CD1c-positive myeloid dendritic cell (primary cell): ENCODE measurements at regions not wholly inside any gene's neighbourhood (a gene's known extent, or its start where the extent isn't known, plus 50 kb on each side); places are given as distances from the start of the nearest gene placed in this dataset.

Source experiments
- DNase-seq: peaks from one replicate; pipeline ENCODE4 v3.0.0-alpha.2; 2016; ENCODE audit errors: extremely low spot score

DNA sequence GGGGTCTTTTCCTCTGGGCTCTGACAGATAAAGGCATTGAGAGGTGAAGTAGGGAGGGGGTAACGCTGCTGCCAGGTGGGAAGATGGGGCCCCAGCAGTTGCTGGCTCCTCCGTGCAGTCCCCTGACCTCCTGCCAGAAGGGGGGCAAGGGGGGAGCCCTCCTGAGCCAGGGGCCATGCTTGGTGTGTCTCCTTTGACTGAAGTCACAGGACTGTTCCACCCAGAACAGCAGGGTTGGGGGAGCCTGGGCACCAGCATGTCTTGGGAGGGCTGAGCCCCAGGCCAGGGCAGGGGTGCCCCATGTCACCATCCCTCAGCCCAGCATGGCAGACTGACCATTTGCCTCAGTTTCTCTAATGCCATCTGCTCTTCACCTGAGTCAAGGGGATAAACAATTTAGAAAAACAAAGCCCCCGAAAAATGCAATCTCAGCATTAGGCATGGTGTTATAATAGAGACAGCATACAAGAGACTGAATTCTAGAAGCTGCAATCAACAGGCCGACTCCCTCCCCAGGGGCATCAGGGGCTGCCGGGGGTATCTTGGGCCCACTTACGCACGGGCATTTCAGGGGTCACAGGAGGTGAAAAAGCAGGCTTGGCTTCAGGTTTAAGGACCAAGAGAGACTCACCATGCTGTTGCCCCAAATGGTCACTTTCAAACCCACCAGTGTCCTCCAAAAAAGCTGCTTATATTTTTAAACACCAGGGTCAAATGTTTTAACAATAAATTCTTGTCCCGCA, 108.6 kb upstream of the GPR26 start:
- DNase-seq = no peak

DNA sequence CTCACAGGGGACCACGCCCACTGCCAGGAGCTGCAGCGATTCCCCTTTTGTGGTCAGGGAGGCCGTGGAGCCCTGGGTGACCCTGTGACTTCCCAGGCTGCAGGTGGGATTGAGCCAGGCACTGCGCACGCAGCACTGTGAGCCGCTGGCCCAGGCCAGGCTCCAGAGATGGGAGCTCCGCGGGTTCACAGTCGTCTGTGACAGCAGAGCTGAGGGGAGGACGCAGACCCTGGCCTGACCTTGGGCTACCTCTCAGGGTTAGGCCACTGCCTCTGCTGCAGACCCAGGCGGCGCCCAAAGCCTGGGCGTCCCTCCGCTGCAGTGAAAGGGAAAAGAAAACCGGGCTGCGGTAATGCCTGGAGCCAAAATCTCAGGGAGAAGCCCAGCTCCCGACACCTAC, 107.5 kb upstream of the GPR26 start:
- no peak for DNase-seq

DNA sequence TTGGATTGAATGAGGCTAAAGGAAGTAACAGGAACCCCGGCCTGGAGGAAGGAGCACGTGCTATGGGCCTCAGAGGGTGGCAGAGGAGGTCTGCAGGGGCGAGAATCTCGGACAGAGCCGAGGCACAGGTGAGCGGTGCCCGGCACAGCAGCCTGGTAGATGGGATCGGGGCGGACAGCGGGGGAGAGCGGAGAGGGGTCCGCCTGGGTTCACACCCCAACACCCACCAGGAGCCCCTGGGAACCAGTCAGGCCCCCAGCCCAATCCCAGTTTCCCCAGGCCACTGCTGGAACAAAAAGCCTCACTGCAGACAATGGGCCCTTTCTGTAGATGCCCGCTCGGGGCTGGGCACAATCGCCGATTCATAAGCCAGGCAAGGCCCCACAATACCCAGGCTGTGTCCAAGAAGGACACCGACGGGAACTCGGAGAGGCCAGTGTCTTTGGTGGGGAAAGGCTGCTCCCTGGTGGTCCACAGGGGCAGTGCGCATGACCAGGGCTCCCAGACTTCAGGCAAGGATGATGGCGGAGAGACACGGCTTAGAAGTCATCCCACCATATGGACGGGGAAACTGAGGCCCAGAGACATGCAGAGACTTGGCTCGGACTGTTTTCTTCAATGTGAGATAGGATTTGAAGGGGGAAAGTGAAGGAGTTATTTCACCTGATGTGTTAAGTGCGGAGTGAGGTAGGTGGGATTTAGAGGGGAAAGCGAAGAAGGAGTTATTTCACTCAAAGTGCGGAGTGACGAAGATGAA, 106.9 kb upstream of the GPR26 start:
- DNase-seq = peak; percentile 76

DNA sequence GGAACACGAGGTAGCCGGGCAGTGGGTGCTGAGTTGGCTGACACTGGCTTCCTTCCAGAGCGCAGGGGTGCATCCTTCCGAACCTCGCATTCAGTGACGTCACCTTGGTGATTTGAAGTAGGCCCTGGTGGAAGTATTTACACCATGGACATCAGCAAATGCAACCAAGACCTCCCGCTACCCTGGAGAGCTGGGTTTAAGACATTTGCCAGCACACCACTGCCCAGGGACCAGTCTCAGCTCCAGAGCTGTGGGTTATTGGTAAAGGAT, 106.4 kb upstream of the GPR26 start:
- DNase-seq = no peak

DNA sequence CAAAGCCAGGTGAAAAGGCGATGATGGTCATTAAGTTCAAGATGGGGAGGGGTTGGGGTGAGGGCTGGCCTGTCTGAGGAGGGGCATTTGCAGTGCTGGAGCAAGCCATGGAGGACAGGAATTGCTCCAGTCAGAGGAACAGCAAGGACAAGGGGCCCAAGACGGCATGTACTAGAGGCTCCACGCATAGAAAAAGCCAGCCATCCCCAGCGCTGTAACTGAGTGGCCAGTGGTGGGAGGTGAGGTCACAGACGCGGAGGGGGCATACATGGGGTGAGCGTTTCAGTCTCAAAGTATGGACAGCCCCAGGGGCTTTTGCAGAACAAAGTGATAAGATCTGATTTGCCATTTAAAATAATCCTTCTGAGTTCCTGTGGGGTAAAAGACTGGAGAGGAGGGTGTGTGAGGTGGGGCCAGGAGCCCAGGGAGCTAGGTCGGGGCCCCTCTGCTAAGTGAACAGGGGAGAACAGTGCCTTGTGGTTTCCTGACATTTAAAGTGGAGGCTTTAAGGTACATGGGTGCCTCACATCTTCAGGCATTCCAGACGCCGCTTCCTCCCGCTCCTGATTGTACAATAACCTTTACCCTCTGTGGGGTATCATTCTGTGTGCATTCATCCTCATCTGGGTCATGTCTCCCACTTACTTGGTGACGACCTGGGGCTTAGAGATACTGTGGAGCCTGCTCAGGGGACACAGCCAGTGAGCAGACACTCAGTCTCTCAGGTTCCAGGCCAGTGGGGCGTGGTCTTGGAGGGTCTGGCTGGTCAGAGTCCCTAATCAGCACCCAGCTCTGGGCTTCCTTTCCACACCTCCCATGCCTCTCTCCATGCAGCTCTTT, 105.6 kb upstream of the GPR26 start:
- DNase-seq = no peak

DNA sequence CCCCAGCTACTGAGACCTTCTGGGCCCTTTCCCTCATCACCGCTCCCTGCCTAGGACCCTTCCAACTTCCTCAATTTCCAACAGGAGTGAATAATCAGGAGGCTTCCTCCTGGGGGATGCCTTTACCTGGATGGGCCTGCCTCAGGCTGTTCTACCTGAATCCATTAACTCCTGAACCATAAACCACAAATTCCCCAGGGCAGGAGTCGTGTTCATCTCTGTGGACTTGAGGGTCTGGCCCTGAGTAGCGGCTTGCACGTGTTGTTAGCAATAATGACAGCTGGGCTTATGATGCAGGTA, 105.1 kb upstream of the GPR26 start:
- no peak for DNase-seq

DNA sequence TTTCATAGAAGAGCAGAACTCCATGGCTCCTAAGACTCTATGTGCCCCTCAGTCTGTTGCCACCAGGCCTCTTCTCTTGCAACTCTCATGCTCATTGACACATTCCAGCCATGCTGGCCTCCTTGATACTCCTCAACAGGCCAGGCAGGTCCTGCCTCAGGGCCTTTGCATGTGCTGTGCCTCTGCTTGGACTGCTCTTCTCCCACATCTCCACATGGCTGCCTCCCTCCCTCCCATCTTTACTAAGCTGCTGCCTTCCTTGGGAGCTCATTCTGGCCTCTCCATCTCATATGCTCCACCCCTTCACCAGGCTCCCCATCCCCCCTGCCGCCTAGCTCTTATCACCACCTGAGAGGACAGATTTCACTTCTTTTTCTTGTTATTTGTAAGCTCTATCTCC, 103.8 kb upstream of the GPR26 start:
- DNase-seq = no peak

DNA sequence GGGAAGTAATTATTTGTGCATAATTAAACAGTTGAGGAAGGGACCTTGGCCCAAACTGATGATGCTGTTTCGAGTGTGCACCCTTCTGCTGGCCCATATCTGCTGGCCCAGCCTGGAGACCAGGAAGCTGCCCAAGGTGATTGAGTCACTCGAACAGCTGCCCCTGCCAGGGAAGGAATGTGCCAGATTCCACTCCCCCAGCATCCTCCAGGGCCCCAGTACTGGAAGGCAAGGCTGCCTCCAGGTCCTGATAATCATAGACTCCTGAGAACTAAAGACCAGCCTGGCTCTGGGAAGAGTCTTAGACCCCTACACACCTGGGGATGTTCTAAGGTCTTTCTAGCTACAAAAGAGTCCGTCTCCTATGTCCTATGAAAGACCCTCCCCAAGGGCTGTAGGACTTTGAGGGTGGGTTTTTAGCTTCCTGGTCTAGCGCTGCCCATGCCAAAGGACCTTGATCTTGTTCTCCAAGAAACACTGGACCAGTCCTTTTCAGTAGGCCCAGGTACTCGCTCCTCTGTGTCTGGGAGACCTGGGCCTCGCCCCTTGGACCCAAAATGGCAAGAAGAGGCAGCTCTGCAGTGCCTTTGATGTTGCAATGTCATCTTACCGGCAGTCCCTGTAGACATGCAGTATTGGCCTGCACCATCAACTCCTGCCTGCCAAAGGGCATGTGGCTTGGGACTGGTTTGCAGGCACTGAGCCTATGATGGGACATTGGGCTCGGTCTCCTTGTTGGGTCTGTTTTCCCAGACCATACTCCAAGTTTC, 103.2 kb upstream of the GPR26 start:
- no peak for DNase-seq

DNA sequence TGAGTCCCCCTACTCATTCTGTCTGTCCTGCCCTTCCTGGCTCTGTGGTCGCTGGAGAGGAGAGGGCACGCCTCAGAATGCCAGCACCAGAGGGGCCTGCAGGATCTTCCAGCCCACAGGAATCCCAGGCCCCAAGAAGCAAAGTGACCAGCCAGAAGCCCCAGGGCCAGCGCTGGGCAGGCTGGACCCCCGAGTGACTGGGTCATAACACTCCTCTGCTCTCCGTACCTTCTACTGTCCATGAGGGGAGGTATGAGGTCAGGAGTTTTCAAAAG, 102.6 kb upstream of the GPR26 start:
- no peak for DNase-seq

DNA sequence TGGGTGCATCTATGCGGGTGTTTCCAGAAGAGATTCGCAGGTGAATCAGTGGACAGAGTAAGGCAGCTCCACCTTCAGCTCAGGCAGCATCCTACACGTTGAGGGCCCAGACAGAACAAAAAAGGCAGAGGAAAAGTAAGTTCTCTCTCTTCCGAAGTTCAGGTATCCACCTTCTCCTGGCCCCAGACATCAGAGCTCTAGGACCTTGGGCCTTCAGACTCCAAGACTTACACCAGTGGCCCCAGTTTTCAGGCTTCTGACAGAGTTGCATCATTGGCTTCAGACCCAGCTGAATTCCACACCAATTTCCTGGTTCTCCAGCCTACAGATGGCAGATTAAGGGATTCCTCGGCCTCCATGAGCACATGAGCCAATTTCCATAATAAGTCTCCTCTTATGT, 102.2 kb upstream of the GPR26 start:
- no peak for DNase-seq

DNA sequence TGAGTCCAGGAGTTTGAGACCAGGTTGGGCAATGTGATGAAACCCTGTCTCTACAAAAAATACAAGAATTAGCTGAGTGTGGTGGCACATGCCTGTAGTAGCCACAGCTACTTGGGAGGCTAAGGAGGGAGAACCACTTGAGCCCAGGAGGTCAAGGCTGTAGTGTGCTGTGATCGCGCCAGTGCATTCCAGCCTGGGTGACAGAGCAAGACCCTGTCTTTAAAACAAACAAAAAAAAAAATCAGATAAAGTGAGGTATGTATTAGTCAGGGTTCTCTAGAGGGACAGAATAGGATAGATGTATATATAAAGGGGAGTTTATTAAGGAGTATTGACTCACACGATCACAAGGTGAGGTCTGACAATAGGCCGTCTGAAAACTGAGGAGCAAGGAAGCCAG, 101.5 kb upstream of the GPR26 start:
- no peak for DNase-seq

DNA sequence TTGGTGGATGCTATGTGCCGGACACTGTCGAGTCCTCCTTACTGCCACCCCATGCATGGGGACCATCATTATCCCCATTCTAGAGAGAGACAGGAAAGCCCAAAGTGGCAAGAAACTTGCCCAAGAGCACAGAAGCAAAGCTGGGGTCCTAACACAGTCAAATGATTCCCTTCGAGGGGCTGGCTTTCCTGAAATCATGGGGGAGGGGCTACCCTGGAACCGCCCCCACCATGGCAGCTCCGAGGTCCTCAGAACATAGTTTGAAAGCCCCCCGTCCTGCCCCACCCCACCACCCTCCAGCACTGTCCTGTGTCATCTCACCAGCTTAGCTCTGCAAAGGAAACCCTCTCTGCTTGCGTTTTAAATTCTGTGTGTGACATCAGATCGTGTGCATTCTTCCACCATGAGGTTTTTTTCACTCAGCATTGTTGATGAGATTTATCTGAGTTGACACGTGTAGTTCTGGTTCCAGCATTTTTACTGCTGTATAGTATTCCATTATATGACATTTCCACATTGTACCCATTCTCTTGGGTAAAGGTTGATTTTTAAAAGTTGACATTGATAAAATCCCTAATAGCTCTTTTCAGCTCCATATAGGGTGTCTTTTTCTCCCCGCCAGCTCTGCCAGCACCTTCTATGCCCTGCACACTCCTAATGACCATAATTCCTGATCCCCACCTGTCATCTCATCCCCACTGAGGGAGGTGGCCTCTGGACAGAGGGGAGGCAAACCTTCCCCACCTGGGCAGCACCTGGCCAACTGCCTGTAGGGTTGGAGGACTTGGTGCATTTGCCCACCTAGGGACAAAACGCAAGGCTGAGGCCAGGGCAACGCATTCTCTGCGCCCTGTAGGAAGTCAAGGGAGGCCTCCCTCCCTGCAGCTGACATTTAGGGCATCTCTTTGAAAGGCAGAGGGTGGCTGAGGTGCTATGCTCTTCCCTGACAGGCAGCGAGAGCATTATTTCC, 100.2 kb upstream of the GPR26 start:
- no peak for DNase-seq

DNA sequence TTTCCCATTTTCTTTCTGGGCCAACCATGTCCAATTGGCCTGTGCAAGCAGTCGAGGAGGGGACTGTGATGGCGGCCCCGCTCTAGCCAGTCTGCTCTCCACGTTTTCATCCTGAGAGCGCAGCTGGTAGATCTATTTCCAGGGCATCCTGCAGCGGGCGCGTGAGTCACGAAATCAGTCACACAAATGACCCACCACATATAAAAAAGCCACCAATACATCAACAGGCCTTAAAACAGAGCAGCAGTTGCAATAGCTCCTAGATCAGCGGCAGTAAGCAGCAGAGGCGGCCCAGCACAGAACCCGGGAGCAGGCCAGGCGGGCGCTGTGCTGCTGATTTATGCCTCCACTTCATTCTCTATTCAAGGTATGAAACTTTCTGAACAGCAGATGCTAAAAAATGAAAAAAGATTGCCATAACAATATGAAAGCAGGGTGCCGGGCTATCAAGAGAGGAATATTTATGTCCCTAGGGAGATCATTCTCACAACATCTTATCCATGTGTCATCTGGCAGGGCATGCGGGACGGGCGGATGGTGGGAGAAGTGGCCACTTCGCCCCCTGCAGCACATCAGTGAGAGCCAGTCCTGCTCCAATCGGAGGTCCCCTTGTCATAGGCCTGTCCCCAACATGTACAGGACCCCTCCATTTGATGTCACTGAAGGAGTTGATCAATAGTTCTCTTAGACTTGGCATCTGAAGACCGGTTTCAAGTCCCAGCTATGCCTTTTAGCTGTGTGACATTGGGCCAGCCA, 98.0 kb upstream of the GPR26 start:
- no peak for DNase-seq

DNA sequence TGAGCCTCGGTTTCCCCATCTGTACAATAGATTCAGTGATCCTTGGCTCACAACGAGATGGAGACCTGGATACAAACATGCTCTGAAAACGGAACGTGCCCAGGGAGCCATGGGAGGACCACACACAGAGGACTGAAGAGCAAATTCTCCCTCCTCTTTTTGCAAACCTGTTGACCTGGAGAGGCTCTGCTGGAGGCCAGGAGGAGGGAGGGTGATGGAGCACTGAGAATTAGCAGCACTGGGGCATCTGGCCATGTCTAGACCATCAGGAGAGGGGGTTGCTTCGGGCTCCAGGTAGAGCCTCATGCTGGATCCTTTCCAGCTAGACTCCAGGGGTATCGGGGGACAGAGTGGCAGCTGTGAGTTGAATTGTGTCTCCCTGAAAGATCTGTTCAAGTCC, 97.4 kb upstream of the GPR26 start:
- DNase-seq = no peak

DNA sequence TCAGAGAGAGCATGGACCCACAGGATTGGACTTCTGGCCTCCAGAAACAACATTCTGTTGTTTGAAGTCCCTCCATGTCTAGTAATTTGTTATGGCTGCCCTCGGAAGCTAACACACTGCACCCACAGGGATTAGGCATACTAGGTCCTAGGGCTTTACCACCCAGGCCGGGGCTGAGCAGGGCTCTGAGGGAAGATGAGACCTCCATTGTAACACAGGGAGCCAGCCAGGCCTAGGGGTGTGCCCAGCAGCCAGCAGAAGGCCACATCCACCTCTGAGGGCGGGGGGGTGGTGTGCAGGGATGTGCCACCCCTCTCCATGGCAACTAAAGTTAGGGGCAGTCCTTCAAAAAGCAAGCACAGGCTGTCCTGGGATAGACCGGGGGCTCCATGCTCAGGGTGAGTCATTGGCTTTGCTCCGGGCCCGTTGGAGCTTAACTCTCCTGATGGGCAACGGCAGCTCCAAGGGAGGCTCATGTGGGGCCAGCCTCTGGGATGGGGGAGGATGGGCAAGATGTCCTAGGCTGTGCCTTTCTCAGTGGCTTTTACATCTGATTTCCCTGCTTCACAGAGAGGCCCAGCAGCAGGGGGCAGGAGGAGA, 96.6 kb upstream of the GPR26 start:
- no peak for DNase-seq

DNA sequence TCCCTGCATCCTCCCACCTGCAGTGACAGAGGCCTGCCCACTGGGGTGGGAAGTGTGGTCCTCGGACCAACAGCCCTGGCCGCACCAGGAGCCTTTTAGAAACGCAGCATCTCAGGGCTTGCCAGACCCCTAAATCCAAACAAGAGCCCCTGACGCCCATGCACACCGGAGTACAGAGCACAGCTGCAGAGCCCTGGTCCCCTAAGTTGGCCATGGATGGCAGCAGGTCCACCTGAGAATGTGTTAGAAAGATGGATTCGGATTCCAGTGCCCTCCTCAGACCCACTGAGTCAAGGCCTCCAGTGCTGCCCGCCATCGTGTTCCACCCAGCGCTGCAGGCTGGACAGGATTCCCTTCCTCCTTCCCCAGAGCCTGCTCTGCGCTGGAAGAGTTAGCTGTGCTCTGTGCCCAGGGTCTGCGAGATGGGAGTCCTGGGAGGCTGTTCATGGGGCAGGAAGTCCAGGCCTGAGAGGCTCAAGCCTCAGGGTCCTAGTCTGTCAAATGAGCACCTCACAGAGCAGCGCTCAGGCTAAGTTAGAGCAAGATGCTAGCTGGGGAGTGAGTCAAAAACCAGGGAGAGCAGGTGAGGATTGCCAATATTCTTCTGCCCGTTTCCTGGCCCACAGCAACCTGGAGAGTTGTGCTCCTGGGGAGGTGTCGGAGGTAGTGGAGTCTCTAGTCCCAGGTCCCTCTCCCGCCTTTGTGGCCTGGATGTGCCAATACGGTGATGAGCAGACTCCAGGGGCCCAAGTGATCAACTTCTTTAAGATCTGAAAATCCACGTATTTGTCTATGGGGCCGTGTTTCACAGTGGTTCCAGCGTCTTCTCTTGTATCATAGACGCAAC, 95.9 kb upstream of the GPR26 start:
- DNase-seq = no peak

DNA sequence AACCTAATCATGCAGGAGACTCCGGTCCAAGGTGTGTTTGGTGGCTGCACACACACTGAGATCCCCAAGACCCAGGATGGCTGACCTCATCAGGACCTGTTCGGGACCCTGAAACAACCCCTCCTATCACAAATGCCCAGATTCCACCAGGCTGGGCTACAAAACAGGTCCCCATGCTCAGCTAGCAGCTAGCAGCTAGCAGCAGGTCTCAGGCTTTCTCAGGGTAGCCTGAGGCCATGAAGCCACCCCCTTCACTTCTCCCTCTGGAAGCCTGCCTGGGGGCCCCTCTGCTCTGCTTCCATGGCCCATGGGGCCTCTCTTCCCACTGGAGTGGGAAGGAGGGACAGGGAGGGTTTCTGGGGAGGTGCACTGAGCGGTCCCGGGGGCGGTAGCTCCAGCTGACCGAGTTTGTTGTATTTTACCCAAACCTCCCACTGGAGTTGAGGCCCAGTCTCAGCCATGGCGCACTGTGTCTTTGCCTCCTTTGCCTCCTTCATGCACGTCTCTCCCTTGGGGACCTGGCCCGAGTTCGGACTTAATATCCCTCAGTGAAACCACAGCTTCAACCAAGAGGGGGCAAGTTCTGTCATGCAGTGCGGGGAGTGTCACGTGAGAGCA, 95.1 kb upstream of the GPR26 start:
- DNase-seq = no peak

DNA sequence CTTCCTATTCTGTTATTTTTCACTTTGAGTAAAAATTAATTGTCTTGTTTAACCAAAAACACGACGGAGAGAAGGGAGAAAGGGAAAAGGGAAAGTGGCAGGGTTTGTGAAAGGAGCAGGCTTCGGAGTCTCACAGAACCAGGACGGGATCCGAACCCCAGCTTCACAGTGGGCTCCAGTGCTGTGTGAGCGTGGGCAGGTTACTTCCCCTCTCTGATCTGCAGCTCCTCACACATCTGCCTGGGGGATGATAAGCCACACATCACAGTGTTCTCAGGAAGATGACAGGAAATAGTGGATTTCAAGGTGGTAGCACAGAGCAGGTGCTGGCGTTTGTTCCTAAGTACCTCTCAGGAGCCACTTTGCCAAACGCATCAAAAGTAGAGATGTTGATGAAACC, 94.2 kb upstream of the GPR26 start:
- DNase-seq = no peak
